ENCODE measurements at regions not wholly inside any gene's neighbourhood (a gene's known extent, or its start where the extent isn't known, plus 50 kb on each side); places are given as distances from the start of the nearest gene placed in this dataset.

DNA sequence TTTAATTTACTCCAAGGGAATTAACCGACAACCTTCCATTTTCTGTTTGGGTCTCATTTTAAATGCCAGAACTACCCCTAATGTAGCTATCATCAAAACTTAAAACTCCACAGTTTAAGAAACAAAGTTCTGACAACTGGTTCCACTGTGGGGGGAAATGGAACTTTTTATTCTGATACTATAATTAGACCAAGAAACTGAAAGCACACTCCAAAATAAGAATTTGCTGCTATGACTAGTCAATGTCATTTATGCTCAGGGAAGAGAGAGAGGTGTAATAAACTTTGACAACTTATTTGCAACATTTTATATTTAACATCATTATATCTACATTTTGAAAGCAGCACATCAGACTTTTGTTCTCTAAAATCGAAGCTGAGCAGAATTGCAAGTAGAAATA is 169.2 kb downstream of the ANXA2 start:
- no peak for TF ChIP-seq EP300 (IDR thresholded peaks at IDR 0.05)
- no peak for TF ChIP-seq CEBPB (IDR thresholded peaks at IDR 0.05)
- no peak for TF ChIP-seq HEYL (CRISPR knock-in tag; IDR thresholded peaks at IDR 0.05)
- TF ChIP-seq, protein P1, sequence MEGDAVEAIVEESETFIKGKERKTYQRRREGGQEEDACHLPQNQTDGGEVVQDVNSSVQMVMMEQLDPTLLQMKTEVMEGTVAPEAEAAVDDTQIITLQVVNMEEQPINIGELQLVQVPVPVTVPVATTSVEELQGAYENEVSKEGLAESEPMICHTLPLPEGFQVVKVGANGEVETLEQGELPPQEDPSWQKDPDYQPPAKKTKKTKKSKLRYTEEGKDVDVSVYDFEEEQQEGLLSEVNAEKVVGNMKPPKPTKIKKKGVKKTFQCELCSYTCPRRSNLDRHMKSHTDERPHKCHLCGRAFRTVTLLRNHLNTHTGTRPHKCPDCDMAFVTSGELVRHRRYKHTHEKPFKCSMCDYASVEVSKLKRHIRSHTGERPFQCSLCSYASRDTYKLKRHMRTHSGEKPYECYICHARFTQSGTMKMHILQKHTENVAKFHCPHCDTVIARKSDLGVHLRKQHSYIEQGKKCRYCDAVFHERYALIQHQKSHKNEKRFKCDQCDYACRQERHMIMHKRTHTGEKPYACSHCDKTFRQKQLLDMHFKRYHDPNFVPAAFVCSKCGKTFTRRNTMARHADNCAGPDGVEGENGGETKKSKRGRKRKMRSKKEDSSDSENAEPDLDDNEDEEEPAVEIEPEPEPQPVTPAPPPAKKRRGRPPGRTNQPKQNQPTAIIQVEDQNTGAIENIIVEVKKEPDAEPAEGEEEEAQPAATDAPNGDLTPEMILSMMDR (IDR thresholded peaks at IDR 0.05) = no peak
- TF ChIP-seq, protein P2, sequence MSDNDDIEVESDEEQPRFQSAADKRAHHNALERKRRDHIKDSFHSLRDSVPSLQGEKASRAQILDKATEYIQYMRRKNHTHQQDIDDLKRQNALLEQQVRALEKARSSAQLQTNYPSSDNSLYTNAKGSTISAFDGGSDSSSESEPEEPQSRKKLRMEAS (IDR thresholded peaks at IDR 0.05) = no peak
- no peak for TF ChIP-seq SMC3 (IDR thresholded peaks at IDR 0.05)
- no peak for TF ChIP-seq RFX5 (IDR thresholded peaks at IDR 0.05)
- no peak for TF ChIP-seq MAZ (IDR thresholded peaks at IDR 0.05; ENCODE audit: borderline replicate concordance, low read depth, low read length)
- no peak for TF ChIP-seq ZC3H11A (IDR thresholded peaks at IDR 0.05)
- no peak for TF ChIP-seq TP53 (CRISPR knock-in tag; IDR thresholded peaks at IDR 0.05)
- TF ChIP-seq POLR2A (IDR thresholded peaks at IDR 0.05; ENCODE audit: low read length) = no peak
- TF ChIP-seq, protein P3, sequence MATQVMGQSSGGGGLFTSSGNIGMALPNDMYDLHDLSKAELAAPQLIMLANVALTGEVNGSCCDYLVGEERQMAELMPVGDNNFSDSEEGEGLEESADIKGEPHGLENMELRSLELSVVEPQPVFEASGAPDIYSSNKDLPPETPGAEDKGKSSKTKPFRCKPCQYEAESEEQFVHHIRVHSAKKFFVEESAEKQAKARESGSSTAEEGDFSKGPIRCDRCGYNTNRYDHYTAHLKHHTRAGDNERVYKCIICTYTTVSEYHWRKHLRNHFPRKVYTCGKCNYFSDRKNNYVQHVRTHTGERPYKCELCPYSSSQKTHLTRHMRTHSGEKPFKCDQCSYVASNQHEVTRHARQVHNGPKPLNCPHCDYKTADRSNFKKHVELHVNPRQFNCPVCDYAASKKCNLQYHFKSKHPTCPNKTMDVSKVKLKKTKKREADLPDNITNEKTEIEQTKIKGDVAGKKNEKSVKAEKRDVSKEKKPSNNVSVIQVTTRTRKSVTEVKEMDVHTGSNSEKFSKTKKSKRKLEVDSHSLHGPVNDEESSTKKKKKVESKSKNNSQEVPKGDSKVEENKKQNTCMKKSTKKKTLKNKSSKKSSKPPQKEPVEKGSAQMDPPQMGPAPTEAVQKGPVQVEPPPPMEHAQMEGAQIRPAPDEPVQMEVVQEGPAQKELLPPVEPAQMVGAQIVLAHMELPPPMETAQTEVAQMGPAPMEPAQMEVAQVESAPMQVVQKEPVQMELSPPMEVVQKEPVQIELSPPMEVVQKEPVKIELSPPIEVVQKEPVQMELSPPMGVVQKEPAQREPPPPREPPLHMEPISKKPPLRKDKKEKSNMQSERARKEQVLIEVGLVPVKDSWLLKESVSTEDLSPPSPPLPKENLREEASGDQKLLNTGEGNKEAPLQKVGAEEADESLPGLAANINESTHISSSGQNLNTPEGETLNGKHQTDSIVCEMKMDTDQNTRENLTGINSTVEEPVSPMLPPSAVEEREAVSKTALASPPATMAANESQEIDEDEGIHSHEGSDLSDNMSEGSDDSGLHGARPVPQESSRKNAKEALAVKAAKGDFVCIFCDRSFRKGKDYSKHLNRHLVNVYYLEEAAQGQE (IDR thresholded peaks at IDR 0.05) = no peak

All from A549 (cell line).